Psoas muscle (tissue), 7 donors: ENCODE measurements at regions not wholly inside any gene's neighbourhood (a gene's known extent, or its start where the extent isn't known, plus 50 kb on each side); places are given as distances from the start of the nearest gene placed in this dataset.

ENCODE experiments used
- ATAC-seq, 4 donors: fragments of 200-7000 bp; cut with Tn5 transposase; one replicate each; pipeline ENCODE4 v1.9.1; 2020; ENCODE audit warnings: moderate library complexity in 3 of 4, mild to moderate bottlenecking in 2 of 4
- DNase-seq, 2 donors: peaks; one replicate each; pipeline ENCODE4 v3.0.0-alpha.2; 2020
- H3K27ac ChIP-seq: fragments of 200-600 bp; one replicate; pipeline ENCODE4 v1.8.0; 2022
- H3K27me3 ChIP-seq, 3 donors: fragments of 200-600 bp in 1 of 3; one replicate each; pipeline versions ENCODE4 v1.6.1 to v1.8.0; 2013 to 2022; ENCODE audit warnings: low read length in 2 of 3, mild to moderate bottlenecking in 2 of 3, moderate library complexity in 1 of 3; ENCODE audit not compliant: insufficient read depth in 3 of 3
- H3K36me3 ChIP-seq, 2 donors: fragments of 200-600 bp in 1 of 2; one replicate each; pipeline versions ENCODE4 v1.6.1 to v1.8.0; 2013 to 2022; ENCODE audit warnings: low read depth in 1 of 2, mild to moderate bottlenecking in 1 of 2, moderate library complexity in 1 of 2; ENCODE audit not compliant: insufficient read depth in 1 of 2
- H3K4me1 ChIP-seq: fragments of 200-600 bp; one replicate; pipeline ENCODE4 v1.8.0; 2022
- H3K4me3 ChIP-seq: fragments of 200-600 bp; one replicate; pipeline ENCODE4 v1.8.0; 2022; ENCODE audit warnings: mild to moderate bottlenecking
- H3K9me3 ChIP-seq: fragments of 200-600 bp; one replicate; pipeline ENCODE4 v1.8.0; 2022
- WGBS, 3 donors: extraction: QIAGEN DNeasy Blood & Tissue Kit; methylation state at CpG; one replicate each; pipeline versions ENCODE4 v1.1.6 to v1.1.7; 2013; 5-methylcytosine and 5-hydroxymethylcytosine counted together
- intact Hi-C, 2 donors: fragments of 100-400 bp; cut with DNase I; formaldehyde crosslinking; loops; one replicate each; pipeline versions ENCODE4 v1.11.0 to v1.14.2; 2022
- TF ChIP-seq, protein P1 (sequence below): fragments of 200-600 bp; IDR thresholded peaks from one replicate; pipeline ENCODE4 v1.8.0; 2022; ENCODE audit warnings: antibody characterized with exemption
- donor health status: healthy with polysubstance abuse.
- donor health status: DM: no; HTN: no; CAD: no; lungs with moderate emphysema.
- donor health status: Bipolar disorder and iron deficiency.
- donor health status: healthy.
- donor health status: DM: yes; HTN: yes; CAD: no.
- donor health status: DM: no; HTN: no; CAD: no.
- donor health status: DM: yes; HTN: yes; CAD: no.

DNA sequence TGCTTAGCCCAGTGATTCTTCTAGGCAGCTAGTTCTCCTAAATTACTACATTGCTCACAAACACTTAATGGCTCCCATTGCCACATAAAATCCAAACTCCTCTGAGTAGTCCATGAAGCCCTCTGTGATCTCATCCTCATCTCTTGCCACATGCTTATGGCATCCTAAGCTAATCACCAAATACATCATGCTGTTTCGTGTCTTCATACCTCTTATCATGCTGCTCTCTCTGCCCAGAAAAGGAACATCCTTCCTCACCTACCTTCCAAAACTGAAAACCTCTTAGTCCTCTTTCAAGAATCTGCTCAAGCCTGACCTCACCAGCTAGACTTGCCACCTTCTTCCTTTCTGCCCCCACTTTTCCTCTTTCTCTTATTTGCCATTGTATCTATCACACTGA is 108.5 kb downstream of the DUSP6 start:
- TF ChIP-seq, protein P1, sequence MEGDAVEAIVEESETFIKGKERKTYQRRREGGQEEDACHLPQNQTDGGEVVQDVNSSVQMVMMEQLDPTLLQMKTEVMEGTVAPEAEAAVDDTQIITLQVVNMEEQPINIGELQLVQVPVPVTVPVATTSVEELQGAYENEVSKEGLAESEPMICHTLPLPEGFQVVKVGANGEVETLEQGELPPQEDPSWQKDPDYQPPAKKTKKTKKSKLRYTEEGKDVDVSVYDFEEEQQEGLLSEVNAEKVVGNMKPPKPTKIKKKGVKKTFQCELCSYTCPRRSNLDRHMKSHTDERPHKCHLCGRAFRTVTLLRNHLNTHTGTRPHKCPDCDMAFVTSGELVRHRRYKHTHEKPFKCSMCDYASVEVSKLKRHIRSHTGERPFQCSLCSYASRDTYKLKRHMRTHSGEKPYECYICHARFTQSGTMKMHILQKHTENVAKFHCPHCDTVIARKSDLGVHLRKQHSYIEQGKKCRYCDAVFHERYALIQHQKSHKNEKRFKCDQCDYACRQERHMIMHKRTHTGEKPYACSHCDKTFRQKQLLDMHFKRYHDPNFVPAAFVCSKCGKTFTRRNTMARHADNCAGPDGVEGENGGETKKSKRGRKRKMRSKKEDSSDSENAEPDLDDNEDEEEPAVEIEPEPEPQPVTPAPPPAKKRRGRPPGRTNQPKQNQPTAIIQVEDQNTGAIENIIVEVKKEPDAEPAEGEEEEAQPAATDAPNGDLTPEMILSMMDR: no peak
- H3K4me3 ChIP-seq: no peak overlapping the region
- DNase-seq: no peak
- WGBS, 3 donors: 86 to 93% (median 89%) methylated on average over 1 of the region's 1 CpG
- intact Hi-C loops: no loop called here
- no peaks in the 10 kb centered on the region for H3K9me3 ChIP-seq
- peaks cover 6% of the 10 kb centered on the region for H3K4me1 ChIP-seq
- no peaks in the 10 kb centered on the region for H3K36me3 ChIP-seq
- ATAC-seq: no peak
- H3K27ac ChIP-seq: no peak overlapping the region
- H3K27me3 ChIP-seq: no peaks in the 10 kb centered on the region

DNA sequence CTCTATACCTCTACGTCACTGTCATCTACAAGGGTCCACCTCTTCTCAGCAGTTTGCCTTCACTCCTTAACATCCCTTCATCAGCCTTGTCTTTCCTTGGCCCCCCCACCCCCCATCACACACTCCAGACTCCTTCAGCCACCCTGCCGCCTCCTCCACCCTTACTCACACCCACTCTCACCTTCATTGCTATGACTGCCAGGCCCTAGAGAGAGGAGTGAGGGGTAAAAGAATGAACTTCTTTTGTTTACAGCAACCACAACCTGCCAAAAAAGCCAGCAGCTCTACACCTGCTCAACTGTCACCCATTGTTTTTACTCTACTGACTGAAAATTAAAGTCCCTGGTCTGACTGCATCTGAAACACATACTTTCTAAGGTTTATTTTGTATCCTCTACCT is 112.8 kb downstream of the DUSP6 start:
- Histone ChIP-seq H3K27ac (no peak overlapping the region), H3K4me3 (no peak overlapping the region), H3K27me3 (no peaks in the 10 kb centered on the region), H3K9me3 (no peaks in the 10 kb centered on the region), H3K4me1 (peaks cover 3% of the 10 kb centered on the region), H3K36me3 (no peaks in the 10 kb centered on the region)
- 65 to 93% (median 91%) methylated on average over 2 of the region's 2 CpGs for WGBS, 3 donors
- intact Hi-C loops: no loop called here
- TF ChIP-seq, protein P1: no peak
- ATAC-seq: no peak
- DNase-seq: no peak

DNA sequence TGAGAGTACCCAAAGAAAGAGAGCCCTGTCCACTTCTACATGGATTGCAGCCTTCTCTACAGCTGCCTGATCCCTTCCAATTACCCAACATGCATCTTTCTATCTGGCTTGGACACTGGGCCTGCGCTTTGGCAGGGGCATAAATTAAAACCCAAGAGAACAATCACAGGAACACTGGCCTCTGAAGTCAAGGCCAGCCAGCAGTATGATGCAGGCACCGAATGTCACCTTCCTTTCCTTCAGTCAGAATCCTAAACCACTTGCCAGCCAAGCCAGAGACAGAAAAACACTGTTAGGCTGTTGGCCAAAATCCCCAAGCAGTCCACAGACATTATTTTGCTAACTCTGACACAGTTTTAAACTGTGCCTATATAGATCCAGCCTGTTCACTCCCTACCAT is 113.7 kb downstream of the DUSP6 start:
- ATAC-seq: peak in 2 of 4 donors; percentile 40 to 49
- Histone ChIP-seq H3K27me3 (no peaks in the 10 kb centered on the region), H3K27ac (peak overlapping the region; percentile 48), H3K9me3 (no peaks in the 10 kb centered on the region), H3K36me3 (no peaks in the 10 kb centered on the region), H3K4me1 (no peaks in the 10 kb centered on the region), H3K4me3 (no peak overlapping the region)
- peak; percentile 20 to 56 for DNase-seq
- 5 to 17% (median 8%) methylated on average over 2 of the region's 2 CpGs for WGBS, 3 donors
- TF ChIP-seq, protein P1: no peak
- intact Hi-C loops: no loop called here

DNA sequence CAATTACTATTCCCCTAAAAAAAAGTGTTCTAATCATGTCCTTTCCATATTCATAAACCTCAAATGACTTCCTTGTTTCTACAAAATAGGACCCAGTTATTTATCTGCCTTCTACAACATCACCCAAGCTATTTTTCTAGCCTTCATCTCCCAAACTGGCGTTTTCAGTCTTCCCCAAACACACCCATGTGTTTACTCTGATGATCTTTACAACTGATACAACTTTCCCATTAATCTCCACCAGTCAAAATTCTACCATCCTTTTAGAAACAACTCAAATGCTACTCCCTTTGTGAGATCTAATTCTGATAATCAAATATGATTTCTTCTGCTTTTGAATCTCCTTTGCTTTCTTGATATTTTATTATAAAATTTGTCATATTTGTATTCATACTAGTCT is 114.5 kb downstream of the DUSP6 start:
- Histone ChIP-seq H3K4me3 (no peak overlapping the region), H3K36me3 (no peaks in the 10 kb centered on the region), H3K4me1 (no peaks in the 10 kb centered on the region), H3K9me3 (no peaks in the 10 kb centered on the region), H3K27me3 (no peaks in the 10 kb centered on the region), H3K27ac (no peak overlapping the region)
- TF ChIP-seq, protein P1: no peak
- WGBS, 3 donors: 91 to 92% (median 91%) methylated on average over 1 of the region's 1 CpG
- ATAC-seq (no peak), DNase-seq (no peak)
- intact Hi-C loops: no loop called here

DNA sequence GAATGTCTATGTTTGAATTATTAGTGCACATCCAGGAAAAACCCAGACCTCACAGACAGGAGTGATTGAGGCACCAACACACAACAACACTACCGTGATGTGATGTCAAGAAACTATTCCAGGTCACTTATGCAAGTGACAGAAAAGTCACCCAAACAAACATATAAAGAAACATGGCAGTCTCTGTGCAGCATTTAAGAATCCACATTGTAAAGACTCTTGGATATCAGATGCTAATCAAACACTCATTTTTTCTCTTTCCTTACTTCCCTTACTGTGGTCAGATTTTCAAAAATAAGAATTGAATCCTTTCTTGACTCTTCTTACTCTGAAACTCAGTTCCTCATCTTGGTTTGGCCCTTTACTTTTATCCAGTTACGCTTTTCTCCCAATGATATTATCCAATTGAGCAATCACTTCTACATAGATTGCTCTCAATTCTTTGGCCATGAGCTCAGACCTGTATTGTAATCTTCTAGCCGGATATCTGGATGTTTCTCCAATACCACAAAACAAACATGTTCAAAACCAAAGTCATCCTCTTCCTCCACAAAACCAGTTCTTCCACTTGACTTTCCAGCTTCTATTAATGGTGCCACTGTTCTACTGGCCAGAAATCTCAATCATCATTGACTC is 115.4 kb downstream of the DUSP6 start:
- no peaks in the 10 kb centered on the region for H3K27me3 ChIP-seq
- H3K9me3 ChIP-seq: no peaks in the 10 kb centered on the region
- 93 to 96% (median 95%) methylated on average over 3 of the region's 3 CpGs for WGBS, 3 donors
- no peak overlapping the region for H3K27ac ChIP-seq
- no peak overlapping the region for H3K4me3 ChIP-seq
- intact Hi-C loops: no loop called here
- no peak for DNase-seq
- no peaks in the 10 kb centered on the region for H3K36me3 ChIP-seq
- TF ChIP-seq, protein P1: no peak
- H3K4me1 ChIP-seq: no peaks in the 10 kb centered on the region
- ATAC-seq: no peak
